GM13976 (cell line): ENCODE measurements at regions not wholly inside any gene's neighbourhood (a gene's known extent, or its start where the extent isn't known, plus 50 kb on each side); places are given as distances from the start of the nearest gene placed in this dataset.

Experiments
- DNase-seq: peaks from one replicate; pipeline ENCODE4 v3.0.0; 2012; ENCODE audit warnings: low spot score
- in situ Hi-C: fragments of 300-500 bp; cut with MboI; formaldehyde crosslinking; loops from one replicate; pipeline ENCODE4 v1.12.0; 2022; ENCODE audit warnings: low sequenced_read_pairs, mixed read lengths, inconsistent platforms; ENCODE audit not compliant: unreplicated experiment
- TF ChIP-seq, protein P1 (sequence below): IDR thresholded peaks from 2 replicates; pipeline ENCODE4 v1.5.1; 2012; ENCODE audit warnings: borderline replicate concordance, mild to moderate bottlenecking; ENCODE audit not compliant: insufficient read depth; ENCODE audit errors: extremely low read depth, missing control alignments, control extremely low read depth

DNA sequence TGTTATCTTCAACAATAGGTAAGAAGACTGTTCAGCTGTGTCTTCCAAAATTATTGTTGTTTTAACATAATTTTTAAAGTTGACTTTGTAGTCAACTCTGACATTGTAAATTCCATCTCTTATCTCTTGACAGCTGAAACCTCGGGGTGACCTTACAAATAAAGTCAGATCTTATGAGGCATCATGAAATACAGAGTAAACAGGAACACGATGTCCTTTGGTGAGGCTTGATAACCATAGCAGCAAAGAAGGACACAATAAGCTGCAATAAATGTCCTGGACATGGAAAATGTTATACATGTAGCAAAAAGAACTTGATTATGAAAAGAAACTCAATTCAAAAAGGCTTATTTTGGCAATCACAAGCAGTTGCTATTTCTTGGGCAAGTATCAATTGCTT, 618.9 kb upstream of the SLC39A10 start:
- TF ChIP-seq, protein P1, sequence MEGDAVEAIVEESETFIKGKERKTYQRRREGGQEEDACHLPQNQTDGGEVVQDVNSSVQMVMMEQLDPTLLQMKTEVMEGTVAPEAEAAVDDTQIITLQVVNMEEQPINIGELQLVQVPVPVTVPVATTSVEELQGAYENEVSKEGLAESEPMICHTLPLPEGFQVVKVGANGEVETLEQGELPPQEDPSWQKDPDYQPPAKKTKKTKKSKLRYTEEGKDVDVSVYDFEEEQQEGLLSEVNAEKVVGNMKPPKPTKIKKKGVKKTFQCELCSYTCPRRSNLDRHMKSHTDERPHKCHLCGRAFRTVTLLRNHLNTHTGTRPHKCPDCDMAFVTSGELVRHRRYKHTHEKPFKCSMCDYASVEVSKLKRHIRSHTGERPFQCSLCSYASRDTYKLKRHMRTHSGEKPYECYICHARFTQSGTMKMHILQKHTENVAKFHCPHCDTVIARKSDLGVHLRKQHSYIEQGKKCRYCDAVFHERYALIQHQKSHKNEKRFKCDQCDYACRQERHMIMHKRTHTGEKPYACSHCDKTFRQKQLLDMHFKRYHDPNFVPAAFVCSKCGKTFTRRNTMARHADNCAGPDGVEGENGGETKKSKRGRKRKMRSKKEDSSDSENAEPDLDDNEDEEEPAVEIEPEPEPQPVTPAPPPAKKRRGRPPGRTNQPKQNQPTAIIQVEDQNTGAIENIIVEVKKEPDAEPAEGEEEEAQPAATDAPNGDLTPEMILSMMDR, result no peak
- in situ Hi-C loops, result no loop called here
- no peak for DNase-seq

DNA sequence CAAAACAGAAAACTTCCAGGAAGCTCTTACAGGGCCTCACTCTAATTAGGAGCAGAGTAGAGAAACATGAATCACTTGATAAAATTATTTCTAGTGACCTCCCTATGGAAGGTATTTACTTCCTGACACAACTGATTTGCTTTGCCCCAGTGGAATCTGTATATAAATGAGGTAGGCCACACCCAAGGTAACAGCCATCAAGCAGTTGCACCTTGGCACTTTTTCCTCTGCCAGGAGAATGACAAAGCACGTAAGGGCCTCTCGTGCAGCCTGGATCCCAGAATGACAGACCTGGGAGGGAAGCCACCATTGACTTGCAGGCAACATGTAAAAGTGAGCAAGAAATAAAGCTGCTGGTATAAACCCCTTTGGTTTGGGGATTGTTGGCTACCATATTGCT, 620.0 kb upstream of the SLC39A10 start:
- in situ Hi-C loops, result no loop called here

DNA sequence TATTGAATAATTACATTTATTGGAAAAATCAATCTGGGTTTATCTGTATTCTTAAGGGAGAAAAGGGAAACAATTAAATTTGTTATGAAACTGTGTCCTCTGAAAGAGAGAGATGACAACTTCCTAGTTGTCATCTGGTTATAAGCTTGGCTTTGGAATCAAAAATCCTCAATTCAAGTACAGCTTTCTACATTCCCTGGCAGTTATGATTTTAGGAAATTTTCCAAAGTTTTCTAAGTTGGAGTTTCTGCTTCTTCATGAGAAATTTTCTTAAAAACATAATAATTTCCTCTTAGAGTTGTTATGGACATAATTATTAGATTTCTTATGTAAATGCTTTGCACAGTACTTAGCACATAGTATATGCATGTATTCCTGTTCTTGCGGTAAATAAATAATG, 625.6 kb upstream of the SLC39A10 start:
- TF ChIP-seq, protein P1, result no peak
- in situ Hi-C loops, result no loop called here
- no peak for DNase-seq

More for the DNA sequence above, 620.0 kb upstream of the SLC39A10 start:
- DNase-seq, result no peak
- TF ChIP-seq, protein P1, result no peak

DNA sequence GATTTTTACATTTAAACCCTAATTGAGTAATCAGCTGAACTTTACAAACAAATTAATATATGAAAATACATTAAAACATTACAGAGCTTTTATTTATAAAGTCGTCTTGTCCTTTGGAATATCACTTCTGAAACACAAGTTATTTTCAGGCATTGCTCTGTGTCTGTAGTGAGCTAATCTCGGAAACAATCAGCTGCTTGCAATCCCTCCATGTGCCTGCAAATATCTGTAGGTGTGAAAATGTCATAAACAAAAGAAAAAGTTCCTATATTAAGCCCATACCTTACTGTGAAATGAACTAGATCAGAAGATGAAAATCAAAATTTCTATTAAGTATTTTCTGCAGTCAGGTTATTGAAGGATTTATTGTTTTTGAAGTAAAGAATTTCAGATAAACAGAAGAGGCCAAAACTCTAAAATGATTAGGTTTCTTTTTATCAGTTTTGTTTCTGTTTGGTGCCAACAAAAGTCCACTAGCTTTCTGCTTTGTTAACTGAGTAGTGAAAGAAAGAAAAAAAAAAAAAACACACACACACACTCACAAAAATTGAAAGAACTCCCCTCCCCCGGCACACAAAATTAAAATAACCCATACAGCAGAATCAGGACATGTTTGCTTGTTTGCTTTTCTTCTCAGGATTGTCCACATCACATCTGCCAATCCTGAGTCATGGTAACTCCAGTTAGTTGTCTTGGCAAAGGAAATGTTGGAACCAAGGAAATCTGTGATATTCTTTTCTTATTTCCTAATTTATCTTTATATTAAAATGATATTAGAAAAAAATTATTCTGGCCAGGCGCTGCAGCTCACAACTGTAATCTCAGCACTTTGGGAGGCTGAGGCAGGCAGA, 627.0 kb upstream of the SLC39A10 start:
- DNase-seq, result no peak
- TF ChIP-seq, protein P1, result no peak
- in situ Hi-C loops, result no loop called here

DNA sequence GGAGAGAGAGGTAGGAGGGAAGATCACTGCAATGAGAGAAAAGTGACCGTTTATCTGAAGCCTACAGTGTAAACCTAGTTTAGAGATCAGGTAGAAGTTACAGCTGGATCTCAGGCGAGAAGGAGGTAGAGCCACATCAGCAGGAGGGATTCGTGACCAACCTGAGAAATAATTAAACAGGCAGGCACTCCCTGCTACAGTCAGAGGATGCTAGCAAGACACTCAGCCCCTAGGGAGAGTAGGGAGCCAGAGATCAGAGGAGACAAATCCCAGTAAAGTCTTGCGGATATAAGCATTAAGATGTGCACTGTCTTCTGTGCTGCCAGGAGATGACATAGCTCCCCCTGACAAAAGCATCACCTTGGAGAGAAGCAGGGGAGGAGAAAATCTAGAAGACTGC, 629.1 kb upstream of the SLC39A10 start:
- TF ChIP-seq, protein P1, result no peak
- in situ Hi-C loops, result no loop called here
- no peak for DNase-seq

DNA sequence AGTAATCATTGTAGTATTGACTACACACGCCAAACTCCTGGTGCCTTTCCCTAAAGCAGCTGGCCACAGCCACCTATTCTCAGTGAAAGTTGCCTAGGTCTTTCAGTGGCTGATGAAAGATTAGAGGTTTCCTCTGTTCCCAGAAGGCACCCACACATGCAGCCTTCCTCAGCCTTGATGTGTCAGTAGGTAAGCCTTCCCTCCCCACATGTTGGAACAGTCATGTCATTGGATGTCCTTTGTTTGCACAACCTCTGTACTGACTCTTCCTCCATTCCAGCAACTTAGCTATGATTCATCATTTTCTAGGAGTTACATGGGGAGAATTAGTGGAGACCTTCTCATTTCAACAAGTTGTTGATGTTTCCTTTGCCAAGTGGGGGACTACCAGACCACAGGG, 630.8 kb upstream of the SLC39A10 start:
- TF ChIP-seq, protein P1, result no peak
- DNase-seq, result no peak
- in situ Hi-C loops, result no loop called here
